Trophoblast cell (in vitro differentiated cells and primary cell): ENCODE measurements at regions not wholly inside any gene's neighbourhood (a gene's known extent, or its start where the extent isn't known, plus 50 kb on each side); places are given as distances from the start of the nearest gene placed in this dataset.

Experiments
- DNase-seq, 2 donors: peaks; one replicate each; pipeline ENCODE4 v3.0.0-alpha.2; 2016
- H2AFZ ChIP-seq: 2 replicates; pipeline ENCODE4 v1.6.1; 2013; ENCODE audit warnings: low read length, moderate library complexity, mild to moderate bottlenecking; ENCODE audit not compliant: insufficient read depth, poor library complexity
- H2AK5ac ChIP-seq: 2 replicates; pipeline ENCODE4 v1.6.1; 2013; ENCODE audit warnings: mild to moderate bottlenecking, low read length
- H2BK120ac ChIP-seq: 2 replicates; pipeline ENCODE4 v1.6.1; 2013; ENCODE audit warnings: low read length, mild to moderate bottlenecking, moderate library complexity; ENCODE audit not compliant: insufficient read depth, poor library complexity
- H2BK12ac ChIP-seq: 2 replicates; pipeline ENCODE4 v1.6.1; 2013; ENCODE audit warnings: mild to moderate bottlenecking, low read length, moderate library complexity
- H2BK5ac ChIP-seq: 2 replicates; pipeline ENCODE4 v1.6.1; 2013; ENCODE audit warnings: low read length, low read depth, moderate library complexity, mild to moderate bottlenecking; ENCODE audit not compliant: poor library complexity
- H3K14ac ChIP-seq: 2 replicates; pipeline ENCODE4 v1.6.1; 2013; ENCODE audit warnings: mild to moderate bottlenecking, low read length
- H3K18ac ChIP-seq: 2 replicates; pipeline ENCODE4 v1.6.1; 2013; ENCODE audit warnings: mild to moderate bottlenecking, low read length
- H3K23ac ChIP-seq: 2 replicates; pipeline ENCODE4 v1.6.1; 2013; ENCODE audit warnings: low read length
- H3K27ac ChIP-seq: 2 replicates; pipeline ENCODE4 v1.5.1; 2013; ENCODE audit warnings: low read depth, mild to moderate bottlenecking, inconsistent platforms, low read length, moderate library complexity
- H3K27me3 ChIP-seq: 2 replicates; pipeline ENCODE4 v1.6.1; 2013; ENCODE audit warnings: inconsistent platforms, mild to moderate bottlenecking, low read length, moderate library complexity; ENCODE audit not compliant: insufficient read depth
- H3K36me3 ChIP-seq, 2 experiments: 1 replicate in 1 of 2; 2 replicates in 1 of 2; pipeline ENCODE4 v1.6.1; 2013; ENCODE audit warnings: low read length in 2 of 2, mild to moderate bottlenecking in 2 of 2, moderate library complexity in 1 of 2; ENCODE audit not compliant: insufficient read depth in 2 of 2, control insufficient read depth in 1 of 2
- H3K4ac ChIP-seq: 2 replicates; pipeline ENCODE4 v1.6.1; 2013; ENCODE audit warnings: low read depth, mild to moderate bottlenecking, low read length, moderate library complexity
- H3K4me1 ChIP-seq, 2 experiments: 1 replicate in 1 of 2; 2 replicates in 1 of 2; pipeline ENCODE4 v1.6.1; 2013; ENCODE audit warnings: low read length in 2 of 2, mild to moderate bottlenecking in 2 of 2, moderate library complexity in 1 of 2; ENCODE audit not compliant: insufficient read depth in 2 of 2, control insufficient read depth in 1 of 2
- H3K4me2 ChIP-seq: 2 replicates; pipeline ENCODE4 v1.6.1; 2013; ENCODE audit warnings: inconsistent platforms, mild to moderate bottlenecking, low read length, moderate library complexity
- H3K4me3 ChIP-seq: 2 replicates; pipeline ENCODE4 v1.5.1; 2013; ENCODE audit warnings: mild to moderate bottlenecking, low read depth, low read length, inconsistent platforms
- H3K79me1 ChIP-seq: one replicate; pipeline ENCODE4 v1.6.1; 2013; ENCODE audit warnings: low read length
- H3K79me2 ChIP-seq: 2 replicates; pipeline ENCODE4 v1.6.1; 2013; ENCODE audit warnings: low read length, mild to moderate bottlenecking; ENCODE audit not compliant: control insufficient read depth, insufficient read depth, poor library complexity
- H3K9ac ChIP-seq: 2 replicates; pipeline ENCODE4 v1.6.1; 2013; ENCODE audit warnings: mild to moderate bottlenecking, low read length
- H3K9me3 ChIP-seq: 2 replicates; pipeline ENCODE4 v1.6.1; 2013; ENCODE audit warnings: low read depth, mild to moderate bottlenecking, control low read depth, inconsistent platforms, low read length; ENCODE audit not compliant: insufficient read depth
- H4K12ac ChIP-seq: 2 replicates; pipeline ENCODE4 v1.6.1; 2013; ENCODE audit warnings: low read depth, mild to moderate bottlenecking, low read length, moderate library complexity
- H4K8ac ChIP-seq: 2 replicates; pipeline ENCODE4 v1.6.1; 2013; ENCODE audit warnings: low read depth, mild to moderate bottlenecking, low read length, moderate library complexity
- H4K91ac ChIP-seq: one replicate; pipeline ENCODE4 v1.6.1; 2013; ENCODE audit warnings: low read depth, mild to moderate bottlenecking, low read length, moderate library complexity
- WGBS: extraction: QIAGEN DNeasy Blood & Tissue Kit; methylation state at CpG from one replicate; pipeline ENCODE4 v1.1.7; 2013; ENCODE audit warnings: missing lambda C conversion rate; ENCODE audit not compliant: insufficient read length, insufficient coverage; ENCODE audit errors: extremely low coverage; 5-methylcytosine and 5-hydroxymethylcytosine counted together

DNA sequence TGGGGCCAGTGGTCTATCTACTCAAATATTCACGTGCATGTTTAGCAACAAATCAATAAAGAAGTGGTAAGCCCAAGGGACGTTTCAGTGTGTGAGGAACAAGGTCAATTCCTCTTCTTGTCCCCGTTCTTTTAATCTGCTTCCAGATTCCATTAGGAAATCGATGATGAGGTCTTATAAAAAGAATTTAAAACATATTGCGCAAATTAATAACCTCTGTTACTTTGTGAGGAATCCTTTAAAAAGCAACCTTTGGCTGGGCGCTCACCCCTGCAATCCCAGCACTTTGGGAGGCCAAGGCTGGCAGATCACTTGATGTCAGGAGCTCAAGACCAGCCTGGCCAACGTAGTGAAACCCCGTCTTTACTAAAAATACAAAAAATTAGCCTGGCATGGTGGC is 113.0 kb upstream of the TMPRSS2 start:
- Histone ChIP-seq H3K4me2 (no peak overlapping the region), H3K4me1 (no peaks in the 10 kb centered on the region), H3K79me1 (no peaks in the 10 kb centered on the region), H3K79me2 (no peaks in the 10 kb centered on the region), H4K91ac (no peak overlapping the region), H3K18ac (no peak overlapping the region), H2BK120ac (no peak overlapping the region), H4K8ac (no peak overlapping the region), H2AK5ac (no peak overlapping the region), H2BK5ac (no peak overlapping the region), H3K4me3 (no peak overlapping the region), H2BK12ac (no peak overlapping the region), H4K12ac (no peak overlapping the region), H3K36me3 (no peaks in the 10 kb centered on the region), H3K23ac (no peak overlapping the region), H3K14ac (no peak overlapping the region), H3K27me3 (no peaks in the 10 kb centered on the region), H3K9ac (no peak overlapping the region), H3K9me3 (no peaks in the 10 kb centered on the region), H2AFZ (no peak overlapping the region), H3K27ac (no peak overlapping the region), H3K4ac (no peak overlapping the region)
- no CpG with 5 or more reads among the region's 8 CpGs for WGBS
- DNase-seq: no peak

DNA sequence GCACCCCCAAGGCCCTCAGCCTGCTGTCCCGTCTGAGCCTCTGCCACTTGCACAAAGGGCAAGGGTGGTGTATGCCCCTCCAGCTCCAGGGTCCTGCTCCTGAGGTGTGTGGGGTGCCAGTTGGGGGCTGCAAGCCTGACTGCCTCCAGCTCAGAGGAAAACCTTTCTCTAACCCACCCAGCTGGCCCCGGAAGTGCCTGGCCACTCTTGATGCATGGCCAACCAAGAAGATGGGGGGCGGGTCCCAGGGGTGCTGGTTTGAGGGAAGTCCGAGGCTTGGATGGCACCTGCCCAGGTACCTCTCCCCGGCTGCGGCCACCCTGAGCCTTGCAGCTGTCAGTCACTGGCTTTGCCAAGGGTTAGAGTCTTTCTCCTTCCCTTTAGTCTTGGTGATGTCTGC is 112.6 kb upstream of the TMPRSS2 start:
- Histone ChIP-seq H3K36me3 (no peaks in the 10 kb centered on the region), H3K9ac (no peak overlapping the region), H3K4me1 (no peaks in the 10 kb centered on the region), H3K14ac (no peak overlapping the region), H3K79me1 (no peaks in the 10 kb centered on the region), H3K18ac (no peak overlapping the region), H3K4me3 (no peak overlapping the region), H2BK12ac (no peak overlapping the region), H4K12ac (no peak overlapping the region), H4K91ac (no peak overlapping the region), H3K9me3 (no peaks in the 10 kb centered on the region), H4K8ac (no peak overlapping the region), H3K23ac (no peak overlapping the region), H2AK5ac (no peak overlapping the region), H3K4ac (no peak overlapping the region), H2AFZ (no peak overlapping the region), H3K27me3 (no peaks in the 10 kb centered on the region), H3K27ac (no peak overlapping the region), H2BK5ac (no peak overlapping the region), H3K79me2 (no peaks in the 10 kb centered on the region), H3K4me2 (no peak overlapping the region), H2BK120ac (no peak overlapping the region)
- no peak for DNase-seq
- WGBS: no CpG with 5 or more reads among the region's 6 CpGs

DNA sequence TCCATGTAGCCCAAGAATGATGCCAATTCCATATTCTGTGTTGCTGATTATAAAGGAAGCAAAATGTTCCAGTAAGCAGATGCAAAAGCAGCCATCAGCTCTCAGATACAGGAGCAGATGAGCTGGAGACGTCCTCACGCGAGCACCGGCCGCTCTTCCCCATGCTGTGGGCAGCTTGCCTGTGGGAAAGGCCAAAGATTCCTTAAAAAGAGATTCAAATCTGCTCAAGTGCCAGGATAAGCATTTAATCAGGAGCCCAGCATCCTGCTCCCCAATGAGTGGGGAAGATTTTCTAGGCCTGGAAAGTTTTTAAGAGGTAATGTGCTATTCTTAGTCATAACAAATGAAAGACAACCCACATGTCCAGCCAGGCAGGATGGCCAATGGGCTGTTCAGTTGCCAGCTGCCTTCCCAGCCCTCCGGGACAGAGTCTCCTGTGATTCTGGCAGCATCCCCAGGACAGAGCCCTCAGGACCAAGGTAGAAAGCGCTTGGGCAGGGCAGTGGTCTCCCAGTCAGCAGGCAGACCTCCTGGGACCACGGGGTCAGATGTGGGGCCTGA is 108.2 kb upstream of the TMPRSS2 start:
- Histone ChIP-seq H3K4me2 (no peak overlapping the region), H4K91ac (no peak overlapping the region), H3K23ac (no peak overlapping the region), H3K4me1 (peaks cover 0 to 3% of the 10 kb centered on the region in 2 experiments), H3K4ac (no peak overlapping the region), H3K14ac (no peak overlapping the region), H2BK120ac (no peak overlapping the region), H3K79me1 (peaks cover 5% of the 10 kb centered on the region), H3K9ac (no peak overlapping the region), H4K12ac (no peak overlapping the region), H3K36me3 (no peaks in the 10 kb centered on the region), H3K79me2 (no peaks in the 10 kb centered on the region), H3K27me3 (no peaks in the 10 kb centered on the region), H3K27ac (no peak overlapping the region), H2BK5ac (no peak overlapping the region), H2AK5ac (no peak overlapping the region), H3K4me3 (no peak overlapping the region), H2AFZ (no peak overlapping the region), H3K18ac (no peak overlapping the region), H3K9me3 (peaks cover 2% of the 10 kb centered on the region), H4K8ac (no peak overlapping the region), H2BK12ac (no peak overlapping the region)
- no CpG with 5 or more reads among the region's 8 CpGs for WGBS
- DNase-seq: no peak

DNA sequence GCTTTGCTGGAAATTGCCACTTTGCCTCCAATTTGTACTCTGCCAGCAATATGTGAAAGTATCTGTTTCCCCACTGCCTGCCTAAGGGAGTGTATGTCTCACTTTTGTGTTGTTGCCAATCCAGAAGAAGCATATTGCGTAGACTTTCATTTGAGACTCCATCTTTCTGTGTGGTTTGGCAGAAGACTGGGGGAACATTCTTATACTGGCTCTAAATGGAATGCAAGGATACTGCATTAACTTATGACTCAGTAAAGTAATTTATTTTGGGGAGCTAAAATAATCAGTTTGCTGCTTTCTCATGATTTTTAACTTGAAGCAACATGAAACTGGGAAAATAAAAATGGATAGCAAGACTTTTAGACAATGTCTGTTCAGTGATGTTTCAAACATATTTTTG is 107.7 kb upstream of the TMPRSS2 start:
- no peak overlapping the region for H4K91ac ChIP-seq
- H3K18ac ChIP-seq: no peak overlapping the region
- H3K4me2 ChIP-seq: no peak overlapping the region
- no peak overlapping the region for H2BK120ac ChIP-seq
- no peak overlapping the region for H3K9ac ChIP-seq
- H4K8ac ChIP-seq: no peak overlapping the region
- no peak overlapping the region for H3K4me3 ChIP-seq
- WGBS: no CpG with 5 or more reads among the region's 1 CpG
- H3K79me1 ChIP-seq: peaks cover 5% of the 10 kb centered on the region
- no peaks in the 10 kb centered on the region for H3K27me3 ChIP-seq
- no peaks in the 10 kb centered on the region for H3K79me2 ChIP-seq
- no peak overlapping the region for H3K27ac ChIP-seq
- peaks cover 0 to 3% of the 10 kb centered on the region in 2 experiments for H3K4me1 ChIP-seq
- peaks cover 2% of the 10 kb centered on the region for H3K9me3 ChIP-seq
- no peak overlapping the region for H3K23ac ChIP-seq
- no peak overlapping the region for H2AFZ ChIP-seq
- no peak for DNase-seq
- H3K36me3 ChIP-seq: no peaks in the 10 kb centered on the region
- H2BK12ac ChIP-seq: no peak overlapping the region
- H3K4ac ChIP-seq: no peak overlapping the region
- no peak overlapping the region for H3K14ac ChIP-seq
- no peak overlapping the region for H2AK5ac ChIP-seq
- no peak overlapping the region for H4K12ac ChIP-seq
- H2BK5ac ChIP-seq: no peak overlapping the region
